Naive thymus-derived CD4-positive, alpha-beta T cell (primary cell): ENCODE measurements at regions not wholly inside any gene's neighbourhood (a gene's known extent, or its start where the extent isn't known, plus 50 kb on each side); places are given as distances from the start of the nearest gene placed in this dataset. TPM values are rescaled to one million over a fixed set of nuclear protein-coding genes. Genes with fewer than 3 reads are reported as not detected.

Experiments used
- microRNA-seq: library from miRNA; unstranded; fragments of <30 nt; microRNA quantifications from one replicate; pipeline ENCODE4 v1.2.0, GENCODE V29; 2022; ENCODE audit warnings: borderline microRNAs expressed

Small RNA genes in the stretch of these regions (microRNA-seq; reads per million reads assigned to microRNA genes)
- not detected for gene MIR4704
- not detected for gene MIR548X2
